OCI-LY1 (cell line): ENCODE measurements at regions not wholly inside any gene's neighbourhood (a gene's known extent, or its start where the extent isn't known, plus 50 kb on each side); places are given as distances from the start of the nearest gene placed in this dataset.
"Not testable (repeated sequence)": the region's sequence is repeated elsewhere in the genome, so short reads cannot be mapped to it uniquely, and the experiment has no call there.

Source experiments
- H2AFZ ChIP-seq: fragments of 200-600 bp; sonication (generic), shearing (Covaris generic); 2 replicates; pipeline ENCODE4 v1.6.0; 2014; ENCODE audit warnings: antibody characterized with exemption, mild to moderate bottlenecking, low read length
- H3F3A ChIP-seq: fragments of 200-600 bp; sonication (generic), shearing (Covaris generic); 2 replicates; pipeline ENCODE4 v1.6.0; 2014; ENCODE audit warnings: mild to moderate bottlenecking, antibody characterized with exemption, low read length, moderate library complexity; ENCODE audit not compliant: insufficient read depth
- H3K27ac ChIP-seq: fragments of 200-600 bp; sonication (generic); 2 replicates; pipeline ENCODE4 v1.5.1; 2014; ENCODE audit warnings: low read length, mixed run types, mild to moderate bottlenecking, low read depth; ENCODE audit not compliant: poor library complexity, severe bottlenecking
- H3K27me3 ChIP-seq: fragments of 200-600 bp; sonication (generic); 2 replicates; pipeline ENCODE4 v1.6.0; 2014; ENCODE audit warnings: antibody characterized with exemption, mild to moderate bottlenecking, low read length, moderate library complexity; ENCODE audit not compliant: insufficient read depth
- H3K36me3 ChIP-seq: fragments of 200-600 bp; sonication (generic); 2 replicates; pipeline ENCODE4 v1.6.1; 2014; ENCODE audit warnings: mild to moderate bottlenecking, antibody characterized with exemption, low read length, moderate library complexity, mixed read lengths; ENCODE audit not compliant: insufficient read depth
- H3K4me1 ChIP-seq: fragments of 200-600 bp; sonication (generic); 2 replicates; pipeline ENCODE4 v1.5.1; 2014; ENCODE audit warnings: mild to moderate bottlenecking, low read length, moderate library complexity; ENCODE audit not compliant: insufficient read depth, severe bottlenecking
- H3K4me2 ChIP-seq: fragments of 200-600 bp; sonication (generic), shearing (Covaris generic); 2 replicates; pipeline ENCODE4 v1.6.1; 2014; ENCODE audit warnings: low read length
- H3K4me3 ChIP-seq: fragments of 200-600 bp; sonication (generic); 2 replicates; pipeline ENCODE4 v1.5.1; 2014; ENCODE audit warnings: low read length, low read depth, mild to moderate bottlenecking, mixed read lengths; ENCODE audit not compliant: poor library complexity, severe bottlenecking
- H3K79me2 ChIP-seq: fragments of 200-600 bp; shearing (Covaris generic); 2 replicates; pipeline ENCODE4 v1.6.1; 2016; ENCODE audit warnings: mixed run types, low read length, mixed read lengths; ENCODE audit not compliant: insufficient read depth
- H3K9ac ChIP-seq: fragments of 200-600 bp; sonication (generic), shearing (Covaris generic); 2 replicates; pipeline ENCODE4 v1.6.1; 2014; ENCODE audit warnings: mild to moderate bottlenecking, low read length, mixed read lengths
- H3K9me2 ChIP-seq: fragments of 200-600 bp; sonication (generic), shearing (Covaris generic); 2 replicates; pipeline ENCODE4 v1.6.1; 2014; ENCODE audit warnings: low read depth, mild to moderate bottlenecking, low read length, mixed read lengths
- H3K9me3 ChIP-seq: fragments of 200-600 bp; shearing (Covaris generic); 2 replicates; pipeline ENCODE4 v1.6.1; 2014; ENCODE audit warnings: low read length, mixed read lengths
- H4K20me1 ChIP-seq: fragments of 200-600 bp; sonication (generic), shearing (Covaris generic); 2 replicates; pipeline ENCODE4 v1.6.0; 2016; ENCODE audit warnings: mild to moderate bottlenecking, low read length; ENCODE audit not compliant: insufficient read depth
- CTCF ChIP-seq: fragments of 200-600 bp; sonication (generic), shearing (Covaris generic); IDR thresholded peaks from 2 replicates; pipeline ENCODE4 v1.5.1; 2017; ENCODE audit warnings: mild to moderate bottlenecking, antibody characterized with exemption, low read length, moderate library complexity, mixed read lengths
- EZH2 ChIP-seq: fragments of 200-600 bp; sonication (generic), shearing (Covaris generic); IDR thresholded peaks from 2 replicates; pipeline ENCODE4 v1.8.0; 2017; ENCODE audit warnings: borderline replicate concordance, mixed run types, mild to moderate bottlenecking, antibody characterized with exemption, low read length, moderate library complexity, mixed read lengths

- H2AFZ ChIP-seq, result no peak overlapping the region
- no peaks in the 10 kb centered on the region for H3F3A ChIP-seq
- H3K79me2 ChIP-seq, result no peaks in the 10 kb centered on the region
- TF ChIP-seq EZH2, result no peak
- no peak for TF ChIP-seq CTCF
- no peaks in the 10 kb centered on the region for H3K27me3 ChIP-seq
- H3K9me2 ChIP-seq, result no peaks in the 10 kb centered on the region
- H3K4me2 ChIP-seq, result no peak overlapping the region
- no peak overlapping the region for H3K4me3 ChIP-seq
- no peaks in the 10 kb centered on the region for H4K20me1 ChIP-seq
- H3K9ac ChIP-seq, result no peak overlapping the region
- H3K27ac ChIP-seq, result no peak overlapping the region
- H3K4me1 ChIP-seq, result no peaks in the 10 kb centered on the region
- no peaks in the 10 kb centered on the region for H3K36me3 ChIP-seq
- H3K9me3 ChIP-seq, result no peaks in the 10 kb centered on the region
Measured at GRCh38 chr10:21110358-21110757, 213.2 kb upstream of the NEBL start.

GRCh38 chr10:21106931-21107330 is 209.8 kb upstream of the NEBL start:
- not testable (repeated sequence) for H3K4me1 ChIP-seq, H4K20me1 ChIP-seq, H3K4me3 ChIP-seq, H3K27ac ChIP-seq, H3K79me2 ChIP-seq, H3F3A ChIP-seq, H3K4me2 ChIP-seq, H3K9me2 ChIP-seq, H3K9ac ChIP-seq, H3K27me3 ChIP-seq, H3K36me3 ChIP-seq, H2AFZ ChIP-seq, H3K9me3 ChIP-seq

GRCh38 chr10:21105331-21105730 is 208.2 kb upstream of the NEBL start:
- H2AFZ ChIP-seq, H3K79me2 ChIP-seq, H3K4me2 ChIP-seq, H3F3A ChIP-seq, H3K27ac ChIP-seq, H3K9me2 ChIP-seq, H3K36me3 ChIP-seq, H3K27me3 ChIP-seq, H3K4me3 ChIP-seq, H3K9ac ChIP-seq, H3K9me3 ChIP-seq, H3K4me1 ChIP-seq, H4K20me1 ChIP-seq: not testable (repeated sequence)

- no peak overlapping the region for H2AFZ ChIP-seq
Measured at GRCh38 chr10:21100871-21101514, 203.9 kb upstream of the NEBL start.

More at GRCh38 chr10:21100871-21101514, 203.9 kb upstream of the NEBL start:
- H4K20me1 ChIP-seq, result no peaks in the 10 kb centered on the region
- H3K36me3 ChIP-seq, result no peaks in the 10 kb centered on the region
- H3K27me3 ChIP-seq, result no peaks in the 10 kb centered on the region
- no peak overlapping the region for H3K27ac ChIP-seq
- no peak overlapping the region for H3K4me3 ChIP-seq
- no peak overlapping the region for H3K4me2 ChIP-seq
- no peaks in the 10 kb centered on the region for H3K4me1 ChIP-seq
- H3F3A ChIP-seq, result no peaks in the 10 kb centered on the region
- no peaks in the 10 kb centered on the region for H3K79me2 ChIP-seq
- no peak overlapping the region for H3K9ac ChIP-seq
- H3K9me3 ChIP-seq, result no peaks in the 10 kb centered on the region
- TF ChIP-seq CTCF (no peak), EZH2 (no peak)
- no peaks in the 10 kb centered on the region for H3K9me2 ChIP-seq
